WTC11 (cell line): ENCODE measurements at regions not wholly inside any gene's neighbourhood (a gene's known extent, or its start where the extent isn't known, plus 50 kb on each side); places are given as distances from the start of the nearest gene placed in this dataset.
"Not testable (repeated sequence)": the region's sequence is repeated elsewhere in the genome, so short reads cannot be mapped to it uniquely, and the experiment has no call there.

Source experiments
- ATAC-seq: fragments of 200-7000 bp; cut with Tn5 transposase; 2 replicates; pipeline ENCODE4 v1.10.0; 2021; ENCODE audit warnings: mild to moderate bottlenecking, moderate library complexity
- CTCF ChIA-PET: fragments of 300-600 bp; sonication (Branson Sonifier 250); formaldehyde crosslinking; loops from one replicate; lab custom pipeline; 2021; ENCODE audit warnings: antibody characterized with exemption; lab: Charles Lee
- POLR2A ChIA-PET: fragments of 350-600 bp; sonication (Branson Sonifier 250); formaldehyde crosslinking; loops from one replicate; lab custom pipeline; 2021; ENCODE audit warnings: antibody characterized with exemption; lab: Charles Lee
- DNase-seq: peaks from one replicate; pipeline ENCODE4 v3.0.0; 2021; ENCODE audit warnings: low spot score
- H3K27ac Mint-ChIP-seq: 2 replicates; pipeline ENCODE4 v1.8.0; 2021; ENCODE audit warnings: mixed read lengths
- H3K27me3 Mint-ChIP-seq: 2 replicates; pipeline ENCODE4 v1.8.0; 2021; ENCODE audit warnings: low read depth, mild to moderate bottlenecking, moderate library complexity, mixed read lengths
- H3K36me3 Mint-ChIP-seq: 2 replicates; pipeline ENCODE4 v1.8.0; 2021; ENCODE audit warnings: mixed read lengths
- H3K4me1 Mint-ChIP-seq: 2 replicates; pipeline ENCODE4 v1.8.0; 2022; ENCODE audit warnings: mixed read lengths
- H3K4me3 Mint-ChIP-seq: 2 replicates; pipeline ENCODE4 v1.8.0; 2021; ENCODE audit warnings: mild to moderate bottlenecking, moderate library complexity, mixed read lengths
- H3K9me3 Mint-ChIP-seq: 2 replicates; pipeline ENCODE4 v1.8.0; 2021; ENCODE audit warnings: mixed read lengths

DNA sequence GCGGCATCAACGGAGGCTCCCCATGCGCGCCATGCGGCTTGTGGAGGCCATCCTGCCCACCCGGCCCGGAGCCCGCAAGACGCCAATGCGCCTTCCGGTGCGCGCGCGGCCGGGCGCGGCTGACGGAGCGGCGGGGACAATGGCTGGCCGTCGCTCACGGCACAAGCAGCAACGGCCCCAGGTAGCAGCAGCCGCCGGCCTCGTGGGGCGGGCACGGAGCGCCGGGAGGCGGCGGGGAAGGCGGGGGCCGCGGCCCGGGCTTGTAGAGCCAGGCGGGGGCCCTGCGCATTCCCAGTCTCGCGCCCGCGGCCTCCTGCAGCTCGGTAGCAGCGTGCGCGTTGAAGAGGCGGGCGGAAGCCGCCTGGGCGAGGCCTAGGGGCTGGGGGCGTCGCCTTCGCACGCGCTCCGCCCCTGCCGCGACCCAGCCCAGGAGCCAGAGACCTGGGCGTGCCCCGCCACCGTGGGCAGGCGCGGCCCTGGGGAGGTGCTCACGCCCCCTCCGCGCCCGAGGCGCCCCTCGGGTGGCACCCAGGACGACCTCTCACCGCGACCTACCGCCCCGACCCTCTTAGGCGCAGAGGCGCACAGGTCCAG lies 207.1 kb upstream of the PRKX start:
- POLR2A ChIA-PET, CTCF ChIA-PET, H3K36me3 Mint-ChIP-seq, H3K27ac Mint-ChIP-seq, H3K4me3 Mint-ChIP-seq, DNase-seq, H3K4me1 Mint-ChIP-seq, H3K9me3 Mint-ChIP-seq, H3K27me3 Mint-ChIP-seq: not testable (repeated sequence)
- peak; percentile 95 for ATAC-seq

DNA sequence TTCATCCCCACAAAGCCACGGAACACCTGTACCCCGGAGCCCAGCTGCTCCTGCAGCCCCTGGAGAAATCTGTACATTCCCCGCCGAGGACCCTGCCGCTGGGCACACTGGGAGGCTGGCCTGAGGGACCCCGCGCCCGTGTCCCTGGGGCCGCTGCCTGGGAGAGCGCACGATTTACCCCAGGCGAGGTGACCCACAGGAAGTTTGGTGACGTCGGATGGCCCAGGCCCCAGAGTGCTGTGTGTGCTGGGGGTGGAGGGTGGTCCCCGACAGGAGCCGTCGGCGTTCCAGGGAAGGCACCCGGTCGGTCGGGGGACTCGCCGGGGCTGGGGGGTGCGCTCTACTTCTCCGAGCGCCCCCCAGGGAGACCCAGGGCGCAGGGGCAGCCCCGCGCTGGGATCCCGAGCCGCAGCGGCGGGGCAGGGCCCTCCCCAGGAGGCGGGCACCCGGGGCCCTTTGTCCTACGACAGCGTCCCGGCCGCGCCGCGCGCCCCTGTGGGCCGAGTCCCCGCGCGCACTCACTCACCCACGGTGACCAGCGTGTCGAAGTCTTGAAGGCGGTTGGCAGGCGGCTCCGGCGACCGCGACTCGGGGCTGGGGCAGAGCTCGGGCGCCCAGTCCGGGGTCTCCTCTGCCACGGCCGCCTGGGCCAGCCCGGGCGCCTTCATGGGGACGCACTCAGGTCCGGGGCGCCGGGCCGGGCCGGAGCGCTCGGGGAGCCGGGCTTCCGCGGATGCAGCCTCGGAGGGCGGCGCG lies 206.4 kb upstream of the PRKX start:
- peak; percentile 7 for ATAC-seq
- DNase-seq, H3K36me3 Mint-ChIP-seq, H3K9me3 Mint-ChIP-seq, H3K4me1 Mint-ChIP-seq, H3K27ac Mint-ChIP-seq, CTCF ChIA-PET, POLR2A ChIA-PET, H3K27me3 Mint-ChIP-seq, H3K4me3 Mint-ChIP-seq: not testable (repeated sequence)

DNA sequence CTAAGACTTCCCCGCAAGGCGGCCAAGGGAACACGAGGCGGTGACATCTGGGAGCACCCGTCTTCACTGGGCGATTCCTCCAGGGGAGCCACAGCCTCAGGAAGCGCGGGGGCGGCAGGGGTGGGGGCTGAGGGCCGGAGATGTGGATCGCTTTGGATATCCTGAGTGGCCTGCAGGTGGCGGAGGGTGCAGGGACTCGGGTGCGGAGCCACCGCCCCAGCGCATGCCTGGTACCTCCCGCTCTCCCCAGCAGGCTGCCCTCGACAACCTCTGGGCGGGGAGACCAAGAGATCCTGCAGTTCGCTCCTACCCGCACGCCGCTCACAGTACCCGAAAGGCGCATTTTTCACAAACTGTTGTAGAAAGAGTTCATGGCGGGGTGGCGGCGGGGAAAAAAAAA lies 201.4 kb upstream of the PRKX start:
- H3K9me3 Mint-ChIP-seq, H3K4me1 Mint-ChIP-seq, H3K36me3 Mint-ChIP-seq, H3K4me3 Mint-ChIP-seq, H3K27ac Mint-ChIP-seq, H3K27me3 Mint-ChIP-seq, CTCF ChIA-PET, DNase-seq, POLR2A ChIA-PET: not testable (repeated sequence)
- ATAC-seq: peak; percentile 66

DNA sequence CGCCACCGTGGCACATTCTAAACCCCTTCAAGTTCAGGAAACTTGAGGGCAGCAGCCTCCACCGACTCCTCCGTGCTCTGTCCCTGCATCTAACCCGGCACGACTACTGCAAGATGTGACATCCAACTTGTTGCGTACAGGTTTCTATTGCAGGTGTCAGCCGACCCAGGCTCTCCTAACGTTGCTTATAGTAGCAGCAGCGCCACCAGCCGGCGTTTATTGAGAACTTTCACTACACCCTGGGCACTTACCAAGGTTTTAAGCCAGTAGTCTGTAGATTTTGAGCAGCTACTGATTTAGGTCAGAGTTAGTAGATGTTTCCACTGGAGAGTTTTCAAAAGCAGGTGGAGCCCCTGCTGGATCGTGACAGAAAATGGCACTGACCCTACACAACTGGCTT lies 200.6 kb upstream of the PRKX start:
- H3K9me3 Mint-ChIP-seq, POLR2A ChIA-PET, H3K27me3 Mint-ChIP-seq, H3K4me3 Mint-ChIP-seq, DNase-seq, H3K36me3 Mint-ChIP-seq, H3K4me1 Mint-ChIP-seq, H3K27ac Mint-ChIP-seq, CTCF ChIA-PET: not testable (repeated sequence)
- peak; percentile 70 for ATAC-seq

DNA sequence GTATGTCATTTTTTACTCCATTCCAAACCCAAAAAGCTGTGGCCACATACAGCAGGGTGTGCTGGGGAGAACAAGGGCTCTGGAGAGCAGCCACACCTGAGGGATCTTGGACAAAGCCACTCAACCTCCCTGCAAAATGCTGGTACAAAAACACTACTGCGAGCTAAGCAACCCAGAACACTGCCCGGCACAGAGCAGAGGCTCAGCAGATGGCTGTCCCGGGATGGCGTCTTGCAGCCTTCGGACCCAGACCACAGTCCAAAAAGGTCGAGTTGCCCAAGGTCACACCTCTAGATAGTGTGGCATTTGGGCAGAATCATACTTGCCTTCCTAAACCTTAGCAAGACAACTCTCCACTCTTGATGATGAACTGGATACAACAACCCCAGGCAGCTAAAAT lies 197.6 kb upstream of the PRKX start:
- POLR2A ChIA-PET, H3K4me3 Mint-ChIP-seq, H3K27ac Mint-ChIP-seq, H3K36me3 Mint-ChIP-seq, ATAC-seq, CTCF ChIA-PET, H3K9me3 Mint-ChIP-seq, H3K4me1 Mint-ChIP-seq, DNase-seq, H3K27me3 Mint-ChIP-seq: not testable (repeated sequence)

DNA sequence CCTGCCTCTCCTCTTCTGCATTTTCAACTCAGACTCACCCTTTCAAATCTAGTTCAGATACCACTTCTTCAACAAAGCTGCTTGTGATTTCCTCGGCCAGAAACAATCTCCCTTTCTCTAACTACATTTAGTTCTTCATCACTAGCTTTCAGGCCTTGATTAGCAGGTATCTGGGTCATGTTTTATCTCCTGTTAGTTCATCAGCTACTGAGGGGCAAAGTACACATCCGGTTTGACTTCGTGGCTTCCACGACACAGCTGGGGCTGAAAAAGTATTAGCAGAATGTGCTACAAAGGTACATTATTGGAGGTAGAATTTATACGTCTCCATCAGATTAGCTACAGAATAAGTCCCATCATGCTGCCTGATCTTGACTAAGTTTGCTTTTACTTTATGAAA lies 197.2 kb upstream of the PRKX start:
- H3K27ac Mint-ChIP-seq, CTCF ChIA-PET, H3K4me1 Mint-ChIP-seq, POLR2A ChIA-PET, ATAC-seq, H3K4me3 Mint-ChIP-seq, H3K27me3 Mint-ChIP-seq, H3K9me3 Mint-ChIP-seq, DNase-seq, H3K36me3 Mint-ChIP-seq: not testable (repeated sequence)

DNA sequence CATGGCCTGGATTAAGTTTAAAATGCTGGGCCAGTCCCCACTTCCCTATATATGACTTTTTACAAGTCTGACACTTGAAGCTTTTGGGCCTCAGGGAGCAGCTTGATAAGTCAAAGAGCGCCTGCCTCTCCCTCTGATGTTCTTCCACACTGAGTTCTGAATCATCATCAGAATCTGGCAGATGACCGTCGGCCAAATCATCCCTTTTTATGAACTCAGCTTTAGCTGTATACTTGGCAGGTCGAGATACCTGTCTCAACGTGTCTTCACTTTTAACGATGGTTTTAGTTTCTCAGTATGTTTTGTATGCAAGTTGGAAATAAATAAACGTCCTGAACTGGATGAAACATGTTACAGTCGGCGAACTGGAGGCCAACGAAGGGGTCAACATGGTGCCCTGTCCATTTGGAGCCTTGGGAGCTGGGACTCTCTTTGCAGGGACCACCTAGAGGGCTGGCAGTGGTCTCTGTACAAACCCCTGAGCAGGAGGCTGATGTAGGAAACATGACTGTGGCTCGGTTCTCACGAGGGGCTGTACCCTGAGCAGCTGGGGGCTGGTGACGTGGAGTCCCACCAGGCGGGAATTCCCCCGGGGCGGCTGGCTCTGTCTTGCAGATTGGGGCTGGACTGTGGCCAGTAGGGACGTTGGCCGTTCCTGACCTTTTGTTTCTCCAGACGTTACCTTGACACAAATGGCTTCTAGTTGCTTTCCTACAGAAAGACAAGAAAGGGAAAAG lies 192.2 kb upstream of the PRKX start:
- ATAC-seq, H3K27me3 Mint-ChIP-seq, DNase-seq, H3K4me1 Mint-ChIP-seq, H3K36me3 Mint-ChIP-seq, H3K27ac Mint-ChIP-seq, CTCF ChIA-PET, H3K9me3 Mint-ChIP-seq, POLR2A ChIA-PET, H3K4me3 Mint-ChIP-seq: not testable (repeated sequence)

DNA sequence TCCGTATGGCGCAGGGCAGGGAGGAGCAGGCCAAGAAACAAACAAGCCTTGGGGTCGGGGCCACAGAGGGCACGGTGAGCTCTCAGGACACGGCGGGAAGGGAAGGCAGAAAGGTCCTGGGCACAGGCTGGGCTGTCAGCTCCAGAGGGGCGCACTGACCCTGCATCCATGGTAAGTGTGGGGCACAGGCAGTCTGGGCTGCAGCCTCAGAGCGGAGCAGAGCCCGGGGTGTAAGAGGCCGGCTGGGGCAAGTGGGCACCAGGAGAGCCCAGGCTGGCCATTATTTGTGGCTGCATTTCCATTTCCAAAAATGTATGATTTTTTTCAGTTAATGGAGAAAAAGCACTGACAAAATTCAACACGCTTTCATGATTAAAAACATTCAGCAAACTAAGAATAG lies 188.8 kb upstream of the PRKX start:
- H3K27me3 Mint-ChIP-seq, H3K9me3 Mint-ChIP-seq, DNase-seq, H3K4me3 Mint-ChIP-seq, H3K36me3 Mint-ChIP-seq, CTCF ChIA-PET, POLR2A ChIA-PET, ATAC-seq, H3K4me1 Mint-ChIP-seq, H3K27ac Mint-ChIP-seq: not testable (repeated sequence)

DNA sequence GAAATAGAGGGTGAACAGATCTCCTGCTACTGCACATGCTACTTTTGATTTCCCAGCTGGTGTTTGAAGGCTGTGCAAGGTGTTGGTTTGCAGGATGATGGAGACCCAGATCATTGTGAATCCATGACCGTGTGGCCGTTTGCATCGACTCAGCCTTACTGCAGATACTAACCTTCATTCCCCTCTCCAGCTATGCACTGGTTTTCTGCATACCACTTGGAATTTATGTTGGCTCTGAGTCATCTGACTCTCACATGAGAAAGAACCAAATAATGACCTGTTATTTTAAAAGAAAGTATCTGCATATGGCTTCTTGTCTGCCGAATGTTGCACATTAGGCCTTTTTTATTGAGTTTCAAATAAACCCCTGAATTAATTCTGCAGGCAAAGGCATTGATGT lies 183.3 kb upstream of the PRKX start:
- CTCF ChIA-PET, POLR2A ChIA-PET, DNase-seq, H3K9me3 Mint-ChIP-seq, ATAC-seq, H3K27ac Mint-ChIP-seq, H3K4me3 Mint-ChIP-seq, H3K27me3 Mint-ChIP-seq, H3K4me1 Mint-ChIP-seq, H3K36me3 Mint-ChIP-seq: not testable (repeated sequence)

DNA sequence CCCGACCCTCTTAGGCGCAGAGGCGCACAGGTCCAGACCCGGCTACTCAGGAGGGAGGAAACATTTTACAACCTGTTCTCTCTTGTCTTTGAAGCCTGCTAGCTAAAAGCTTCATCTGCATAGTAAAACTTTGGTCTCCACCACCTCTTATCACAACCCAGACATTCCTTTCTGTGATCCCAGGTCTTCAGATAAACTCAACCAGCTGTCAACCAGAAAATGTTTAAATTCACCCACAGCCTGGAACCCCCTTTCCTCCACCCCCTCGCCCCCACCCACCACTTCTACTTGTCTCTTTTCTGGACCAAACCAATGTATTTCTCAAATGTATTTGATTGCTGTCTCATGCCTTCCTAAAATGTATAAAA lies 169.1 kb upstream of the PRKX start:
- H3K4me1 Mint-ChIP-seq, CTCF ChIA-PET, DNase-seq, H3K9me3 Mint-ChIP-seq, H3K27me3 Mint-ChIP-seq, POLR2A ChIA-PET, ATAC-seq, H3K27ac Mint-ChIP-seq, H3K36me3 Mint-ChIP-seq: not testable (repeated sequence)
- H3K4me3 Mint-ChIP-seq: peak overlapping the region; percentile 48

DNA sequence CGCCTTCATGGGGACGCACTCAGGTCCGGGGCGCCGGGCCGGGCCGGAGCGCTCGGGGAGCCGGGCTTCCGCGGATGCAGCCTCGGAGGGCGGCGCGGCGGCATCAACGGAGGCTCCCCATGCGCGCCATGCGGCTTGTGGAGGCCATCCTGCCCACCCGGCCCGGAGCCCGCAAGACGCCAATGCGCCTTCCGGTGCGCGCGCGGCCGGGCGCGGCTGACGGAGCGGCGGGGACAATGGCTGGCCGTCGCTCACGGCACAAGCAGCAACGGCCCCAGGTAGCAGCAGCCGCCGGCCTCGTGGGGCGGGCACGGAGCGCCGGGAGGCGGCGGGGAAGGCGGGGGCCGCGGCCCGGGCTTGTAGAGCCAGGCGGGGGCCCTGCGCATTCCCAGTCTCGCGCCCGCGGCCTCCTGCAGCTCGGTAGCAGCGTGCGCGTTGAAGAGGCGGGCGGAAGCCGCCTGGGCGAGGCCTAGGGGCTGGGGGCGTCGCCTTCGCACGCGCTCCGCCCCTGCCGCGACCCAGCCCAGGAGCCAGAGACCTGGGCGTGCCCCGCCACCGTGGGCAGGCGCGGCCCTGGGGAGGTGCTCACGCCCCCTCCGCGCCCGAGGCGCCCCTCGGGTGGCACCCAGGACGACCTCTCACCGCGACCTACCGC lies 168.6 kb upstream of the PRKX start:
- CTCF ChIA-PET, POLR2A ChIA-PET, H3K4me1 Mint-ChIP-seq, H3K27ac Mint-ChIP-seq, H3K27me3 Mint-ChIP-seq, DNase-seq, H3K9me3 Mint-ChIP-seq, H3K36me3 Mint-ChIP-seq: not testable (repeated sequence)
- peak overlapping the region; percentile 48; the same call in 1 of the 2 replicates for H3K4me3 Mint-ChIP-seq
- peak; percentile 96 for ATAC-seq

DNA sequence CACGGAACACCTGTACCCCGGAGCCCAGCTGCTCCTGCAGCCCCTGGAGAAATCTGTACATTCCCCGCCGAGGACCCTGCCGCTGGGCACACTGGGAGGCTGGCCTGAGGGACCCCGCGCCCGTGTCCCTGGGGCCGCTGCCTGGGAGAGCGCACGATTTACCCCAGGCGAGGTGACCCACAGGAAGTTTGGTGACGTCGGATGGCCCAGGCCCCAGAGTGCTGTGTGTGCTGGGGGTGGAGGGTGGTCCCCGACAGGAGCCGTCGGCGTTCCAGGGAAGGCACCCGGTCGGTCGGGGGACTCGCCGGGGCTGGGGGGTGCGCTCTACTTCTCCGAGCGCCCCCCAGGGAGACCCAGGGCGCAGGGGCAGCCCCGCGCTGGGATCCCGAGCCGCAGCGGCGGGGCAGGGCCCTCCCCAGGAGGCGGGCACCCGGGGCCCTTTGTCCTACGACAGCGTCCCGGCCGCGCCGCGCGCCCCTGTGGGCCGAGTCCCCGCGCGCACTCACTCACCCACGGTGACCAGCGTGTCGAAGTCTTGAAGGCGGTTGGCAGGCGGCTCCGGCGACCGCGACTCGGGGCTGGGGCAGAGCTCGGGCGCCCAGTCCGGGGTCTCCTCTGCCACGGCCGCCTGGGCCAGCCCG lies 167.9 kb upstream of the PRKX start:
- H3K36me3 Mint-ChIP-seq, H3K9me3 Mint-ChIP-seq, H3K27ac Mint-ChIP-seq: not testable (repeated sequence)

More for the DNA sequence above, 167.9 kb upstream of the PRKX start:
- H3K4me3 Mint-ChIP-seq, H3K4me1 Mint-ChIP-seq, DNase-seq, CTCF ChIA-PET, POLR2A ChIA-PET, H3K27me3 Mint-ChIP-seq: not testable (repeated sequence)
- peak; percentile 8 for ATAC-seq
